ENCODE measurements at regions not wholly inside any gene's neighbourhood (a gene's known extent, or its start where the extent isn't known, plus 50 kb on each side); places are given as distances from the start of the nearest gene placed in this dataset.

- TF ChIP-seq SMAD1 (CRISPR knock-in tag; IDR thresholded peaks at IDR 0.05; ENCODE audit: borderline replicate concordance, low read depth): no peak
- no peak for TF ChIP-seq FIP1L1 (IDR thresholded peaks at IDR 0.05; ENCODE audit: borderline replicate concordance, insufficient read depth, low read depth, low read length)
- peak; percentile 83; the same call in 1 of the 2 replicates for TF ChIP-seq ZNF772 (CRISPR knock-in tag; IDR thresholded peaks at IDR 0.05)
- TF ChIP-seq HNRNPL (IDR thresholded peaks at IDR 0.05; ENCODE audit: low read depth, low read length): no peak
- peak; percentile 94 for TF ChIP-seq MIXL1 (CRISPR knock-in tag; IDR thresholded peaks at IDR 0.05)
- TF ChIP-seq SRY (CRISPR knock-in tag; IDR thresholded peaks at IDR 0.05): no peak
- no peak for TF ChIP-seq ZNF577 (CRISPR knock-in tag; IDR thresholded peaks at IDR 0.05; ENCODE audit: borderline replicate concordance, low read depth)
- TF ChIP-seq ZFP36 (IDR thresholded peaks at IDR 0.05; ENCODE audit: borderline replicate concordance, low read depth, low read length, partially characterized antibody): no peak
- TF ChIP-seq, protein P1, sequence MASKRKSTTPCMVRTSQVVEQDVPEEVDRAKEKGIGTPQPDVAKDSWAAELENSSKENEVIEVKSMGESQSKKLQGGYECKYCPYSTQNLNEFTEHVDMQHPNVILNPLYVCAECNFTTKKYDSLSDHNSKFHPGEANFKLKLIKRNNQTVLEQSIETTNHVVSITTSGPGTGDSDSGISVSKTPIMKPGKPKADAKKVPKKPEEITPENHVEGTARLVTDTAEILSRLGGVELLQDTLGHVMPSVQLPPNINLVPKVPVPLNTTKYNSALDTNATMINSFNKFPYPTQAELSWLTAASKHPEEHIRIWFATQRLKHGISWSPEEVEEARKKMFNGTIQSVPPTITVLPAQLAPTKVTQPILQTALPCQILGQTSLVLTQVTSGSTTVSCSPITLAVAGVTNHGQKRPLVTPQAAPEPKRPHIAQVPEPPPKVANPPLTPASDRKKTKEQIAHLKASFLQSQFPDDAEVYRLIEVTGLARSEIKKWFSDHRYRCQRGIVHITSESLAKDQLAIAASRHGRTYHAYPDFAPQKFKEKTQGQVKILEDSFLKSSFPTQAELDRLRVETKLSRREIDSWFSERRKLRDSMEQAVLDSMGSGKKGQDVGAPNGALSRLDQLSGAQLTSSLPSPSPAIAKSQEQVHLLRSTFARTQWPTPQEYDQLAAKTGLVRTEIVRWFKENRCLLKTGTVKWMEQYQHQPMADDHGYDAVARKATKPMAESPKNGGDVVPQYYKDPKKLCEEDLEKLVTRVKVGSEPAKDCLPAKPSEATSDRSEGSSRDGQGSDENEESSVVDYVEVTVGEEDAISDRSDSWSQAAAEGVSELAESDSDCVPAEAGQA (IDR thresholded peaks at IDR 0.05; ENCODE audit: low read depth): no peak
- TF ChIP-seq, protein P1 (CRISPR knock-in tag; IDR thresholded peaks at IDR 0.05; ENCODE audit: borderline replicate concordance): no peak; the same call in 1 of the 2 replicates
- no peak for TF ChIP-seq SSRP1 (CRISPR knock-in tag; IDR thresholded peaks at IDR 0.05)
- TF ChIP-seq TBL1XR1 (IDR thresholded peaks at IDR 0.05; ENCODE audit: borderline replicate concordance, low read length, partially characterized antibody): peak; percentile 93
- peak; percentile 55; the same call in 1 of the 2 replicates for TF ChIP-seq MTA1 (CRISPR knock-in tag; IDR thresholded peaks at IDR 0.05; ENCODE audit: borderline replicate concordance)
- TF ChIP-seq, protein P2, sequence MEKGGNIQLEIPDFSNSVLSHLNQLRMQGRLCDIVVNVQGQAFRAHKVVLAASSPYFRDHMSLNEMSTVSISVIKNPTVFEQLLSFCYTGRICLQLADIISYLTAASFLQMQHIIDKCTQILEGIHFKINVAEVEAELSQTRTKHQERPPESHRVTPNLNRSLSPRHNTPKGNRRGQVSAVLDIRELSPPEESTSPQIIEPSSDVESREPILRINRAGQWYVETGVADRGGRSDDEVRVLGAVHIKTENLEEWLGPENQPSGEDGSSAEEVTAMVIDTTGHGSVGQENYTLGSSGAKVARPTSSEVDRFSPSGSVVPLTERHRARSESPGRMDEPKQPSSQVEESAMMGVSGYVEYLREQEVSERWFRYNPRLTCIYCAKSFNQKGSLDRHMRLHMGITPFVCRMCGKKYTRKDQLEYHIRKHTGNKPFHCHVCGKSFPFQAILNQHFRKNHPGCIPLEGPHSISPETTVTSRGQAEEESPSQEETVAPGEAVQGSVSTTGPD (CRISPR knock-in tag; IDR thresholded peaks at IDR 0.05): no peak
- no peak; the same call in 1 of the 2 replicates for TF ChIP-seq ZNF317 (CRISPR knock-in tag; IDR thresholded peaks at IDR 0.05)
- TF ChIP-seq, protein P3, sequence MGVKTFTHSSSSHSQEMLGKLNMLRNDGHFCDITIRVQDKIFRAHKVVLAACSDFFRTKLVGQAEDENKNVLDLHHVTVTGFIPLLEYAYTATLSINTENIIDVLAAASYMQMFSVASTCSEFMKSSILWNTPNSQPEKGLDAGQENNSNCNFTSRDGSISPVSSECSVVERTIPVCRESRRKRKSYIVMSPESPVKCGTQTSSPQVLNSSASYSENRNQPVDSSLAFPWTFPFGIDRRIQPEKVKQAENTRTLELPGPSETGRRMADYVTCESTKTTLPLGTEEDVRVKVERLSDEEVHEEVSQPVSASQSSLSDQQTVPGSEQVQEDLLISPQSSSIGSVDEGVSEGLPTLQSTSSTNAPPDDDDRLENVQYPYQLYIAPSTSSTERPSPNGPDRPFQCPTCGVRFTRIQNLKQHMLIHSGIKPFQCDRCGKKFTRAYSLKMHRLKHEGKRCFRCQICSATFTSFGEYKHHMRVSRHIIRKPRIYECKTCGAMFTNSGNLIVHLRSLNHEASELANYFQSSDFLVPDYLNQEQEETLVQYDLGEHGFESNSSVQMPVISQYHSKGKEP (CRISPR knock-in tag; IDR thresholded peaks at IDR 0.05): no peak
- TF ChIP-seq, protein P4, sequence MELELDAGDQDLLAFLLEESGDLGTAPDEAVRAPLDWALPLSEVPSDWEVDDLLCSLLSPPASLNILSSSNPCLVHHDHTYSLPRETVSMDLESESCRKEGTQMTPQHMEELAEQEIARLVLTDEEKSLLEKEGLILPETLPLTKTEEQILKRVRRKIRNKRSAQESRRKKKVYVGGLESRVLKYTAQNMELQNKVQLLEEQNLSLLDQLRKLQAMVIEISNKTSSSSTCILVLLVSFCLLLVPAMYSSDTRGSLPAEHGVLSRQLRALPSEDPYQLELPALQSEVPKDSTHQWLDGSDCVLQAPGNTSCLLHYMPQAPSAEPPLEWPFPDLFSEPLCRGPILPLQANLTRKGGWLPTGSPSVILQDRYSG (CRISPR knock-in tag; IDR thresholded peaks at IDR 0.05): no peak
- no peak for TF ChIP-seq ZNF782 (CRISPR knock-in tag; IDR thresholded peaks at IDR 0.05; ENCODE audit: borderline replicate concordance)
- TF ChIP-seq ZNF564 (CRISPR knock-in tag; IDR thresholded peaks at IDR 0.05): peak; percentile 55; the same call in 1 of the 2 replicates
- TF ChIP-seq ZNF432 (CRISPR knock-in tag; IDR thresholded peaks at IDR 0.05; ENCODE audit: borderline replicate concordance): no peak
- no peak for TF ChIP-seq KDM3A (CRISPR knock-in tag; IDR thresholded peaks at IDR 0.05; ENCODE audit: low read depth)
These were observed 173.1 kb upstream of the KLF3 start (continued) for GRCh38 chr4:38490753-38491446.
